ENCODE measurements at regions not wholly inside any gene's neighbourhood (a gene's known extent, or its start where the extent isn't known, plus 50 kb on each side); places are given as distances from the start of the nearest gene placed in this dataset.

DNA sequence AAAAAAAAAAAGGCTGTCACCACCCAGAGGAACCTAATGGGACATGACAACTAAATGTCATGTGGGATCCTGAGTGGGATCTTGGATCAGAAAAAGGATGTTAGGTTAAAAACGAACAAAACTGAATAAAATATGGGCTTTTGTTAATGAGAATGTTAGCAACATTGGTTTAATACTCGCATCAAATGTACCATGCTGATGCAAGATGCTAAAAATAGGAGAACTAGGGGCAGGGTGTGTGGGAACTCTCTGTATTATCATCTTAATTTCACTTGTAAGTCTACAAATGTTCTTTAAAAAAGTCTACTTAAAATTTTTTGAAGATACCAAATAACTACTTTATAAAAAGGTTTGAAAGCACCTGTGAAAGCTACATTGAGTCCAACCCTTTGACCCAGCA lies 88.8 kb upstream of the PRR5 start:
- TF ChIP-seq PATZ1 (CRISPR knock-in tag; IDR thresholded peaks at IDR 0.05; ENCODE audit: borderline replicate concordance), result no peak
- TF ChIP-seq ZC3H10 (CRISPR knock-in tag; IDR thresholded peaks at IDR 0.05), result no peak
- TF ChIP-seq CREB5 (CRISPR knock-in tag; IDR thresholded peaks at IDR 0.05; ENCODE audit: low read depth), result no peak
- no peak for TF ChIP-seq PPARA (CRISPR knock-in tag; IDR thresholded peaks at IDR 0.05; ENCODE audit: borderline replicate concordance)
- TF ChIP-seq OSR1 (CRISPR knock-in tag; IDR thresholded peaks at IDR 0.05), result no peak
- TF ChIP-seq ISL1 (CRISPR knock-in tag; IDR thresholded peaks at IDR 0.05), result no peak
- no peak for TF ChIP-seq RARB (CRISPR knock-in tag; IDR thresholded peaks at IDR 0.05)
- no peak for TF ChIP-seq BACH2 (CRISPR knock-in tag; IDR thresholded peaks at IDR 0.05; ENCODE audit: borderline replicate concordance)
- no peak for TF ChIP-seq TCF4 (CRISPR knock-in tag; IDR thresholded peaks at IDR 0.05; ENCODE audit: borderline replicate concordance)
- TF ChIP-seq POU6F1 (CRISPR knock-in tag; IDR thresholded peaks at IDR 0.05; ENCODE audit: borderline replicate concordance, low read depth), result no peak
- TF ChIP-seq, protein P1, sequence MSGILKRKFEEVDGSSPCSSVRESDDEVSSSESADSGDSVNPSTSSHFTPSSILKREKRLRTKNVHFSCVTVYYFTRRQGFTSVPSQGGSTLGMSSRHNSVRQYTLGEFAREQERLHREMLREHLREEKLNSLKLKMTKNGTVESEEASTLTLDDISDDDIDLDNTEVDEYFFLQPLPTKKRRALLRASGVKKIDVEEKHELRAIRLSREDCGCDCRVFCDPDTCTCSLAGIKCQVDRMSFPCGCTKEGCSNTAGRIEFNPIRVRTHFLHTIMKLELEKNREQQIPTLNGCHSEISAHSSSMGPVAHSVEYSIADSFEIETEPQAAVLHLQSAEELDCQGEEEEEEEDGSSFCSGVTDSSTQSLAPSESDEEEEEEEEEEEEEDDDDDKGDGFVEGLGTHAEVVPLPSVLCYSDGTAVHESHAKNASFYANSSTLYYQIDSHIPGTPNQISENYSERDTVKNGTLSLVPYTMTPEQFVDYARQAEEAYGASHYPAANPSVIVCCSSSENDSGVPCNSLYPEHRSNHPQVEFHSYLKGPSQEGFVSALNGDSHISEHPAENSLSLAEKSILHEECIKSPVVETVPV (CRISPR knock-in tag; IDR thresholded peaks at IDR 0.05), result no peak
- TF ChIP-seq ZFP30 (CRISPR knock-in tag; IDR thresholded peaks at IDR 0.05), result no peak
